ENCODE measurements at regions not wholly inside any gene's neighbourhood (a gene's known extent, or its start where the extent isn't known, plus 50 kb on each side); places are given as distances from the start of the nearest gene placed in this dataset.
"Not testable (repeated sequence)": the region's sequence is repeated elsewhere in the genome, so short reads cannot be mapped to it uniquely, and the experiment has no call there.

- CTCF ChIA-PET, result no interaction called here
- POLR2A ChIA-PET, result no interaction called here
- no peak for TF ChIP-seq CTCF (IDR thresholded peaks at IDR 0.05; ENCODE audit: insufficient read depth, low read depth, low read length)
These were observed 152.2 kb downstream of the C3orf38 start for GRCh38 chr3:88301996-88302393.

GRCh38 chr3:88303331-88303904, 153.7 kb downstream of the C3orf38 start:
- CTCF ChIA-PET; DNase-seq (ENCODE audit: low read depth); H3K36me3 ChIP-seq (ENCODE audit: control insufficient read depth, insufficient read depth, low read length); H3K4me3 ChIP-seq (ENCODE audit: low read depth, low read length); H3K27me3 ChIP-seq (ENCODE audit: control insufficient read depth, insufficient read depth, low read length); POLR2A ChIA-PET: not testable (repeated sequence)

More at GRCh38 chr3:88301996-88302393, 152.2 kb downstream of the C3orf38 start:
- no peaks in the 10 kb centered on the region for H3K27me3 ChIP-seq (ENCODE audit: control insufficient read depth, insufficient read depth, low read length)
- H3K36me3 ChIP-seq (ENCODE audit: control insufficient read depth, insufficient read depth, low read length), result no peaks in the 10 kb centered on the region
- H3K4me3 ChIP-seq (ENCODE audit: low read depth, low read length), result no peak overlapping the region
- DNase-seq (ENCODE audit: low read depth), result no peak

- Histone ChIP-seq H3K27me3 (ENCODE audit: control insufficient read depth, insufficient read depth, low read length) (no peaks in the 10 kb centered on the region), H3K4me3 (ENCODE audit: low read depth, low read length) (no peak overlapping the region), H3K36me3 (ENCODE audit: control insufficient read depth, insufficient read depth, low read length) (no peaks in the 10 kb centered on the region)
- POLR2A ChIA-PET, result no interaction called here
- no peak for TF ChIP-seq CTCF (IDR thresholded peaks at IDR 0.05; ENCODE audit: insufficient read depth, low read depth, low read length)
- DNase-seq (ENCODE audit: low read depth), result no peak
- CTCF ChIA-PET, result no interaction called here
These were observed 157.9 kb downstream of the C3orf38 start for GRCh38 chr3:88307666-88308065.

- TF ChIP-seq CTCF (IDR thresholded peaks at IDR 0.05; ENCODE audit: insufficient read depth, low read depth, low read length), result no peak
- ChIA-PET CTCF (interaction anchor here (0.9 kb wide), 1 partner anchor 17 kb away, joined by 3 read pairs; no protein-coding TSS in a partner anchor), POLR2A (no interaction called here)
- H3K27me3 ChIP-seq (ENCODE audit: control insufficient read depth, insufficient read depth, low read length), result no peaks in the 10 kb centered on the region
- H3K4me3 ChIP-seq (ENCODE audit: low read depth, low read length), result no peak overlapping the region
- no peaks in the 10 kb centered on the region for H3K36me3 ChIP-seq (ENCODE audit: control insufficient read depth, insufficient read depth, low read length)
- no peak for DNase-seq (ENCODE audit: low read depth)
These were observed 162.1 kb downstream of the C3orf38 start for GRCh38 chr3:88311826-88312225.

GRCh38 chr3:88312256-88312655, 162.5 kb downstream of the C3orf38 start:
- Histone ChIP-seq H3K36me3 (ENCODE audit: control insufficient read depth, insufficient read depth, low read length) (no peaks in the 10 kb centered on the region), H3K27me3 (ENCODE audit: control insufficient read depth, insufficient read depth, low read length) (no peaks in the 10 kb centered on the region), H3K4me3 (ENCODE audit: low read depth, low read length) (no peak overlapping the region)
- no peak for TF ChIP-seq CTCF (IDR thresholded peaks at IDR 0.05; ENCODE audit: insufficient read depth, low read depth, low read length)
- ChIA-PET CTCF (interaction anchor here (0.9 kb wide), 1 partner anchor 17 kb away, joined by 3 read pairs; no protein-coding TSS in a partner anchor), POLR2A (no interaction called here)
- DNase-seq (ENCODE audit: low read depth), result no peak

- CTCF ChIA-PET, result interaction anchor here (1.3 kb wide), 1 partner anchor 9 kb away, joined by 3 read pairs; no protein-coding TSS in a partner anchor
- TF ChIP-seq CTCF (IDR thresholded peaks at IDR 0.05; ENCODE audit: insufficient read depth, low read depth, low read length), result no peak
- Histone ChIP-seq H3K36me3 (ENCODE audit: control insufficient read depth, insufficient read depth, low read length) (no peaks in the 10 kb centered on the region), H3K27me3 (ENCODE audit: control insufficient read depth, insufficient read depth, low read length) (no peaks in the 10 kb centered on the region), H3K4me3 (ENCODE audit: low read depth, low read length) (no peak overlapping the region)
- POLR2A ChIA-PET, result no interaction called here
- DNase-seq (ENCODE audit: low read depth), result no peak
These were observed 168.3 kb downstream of the C3orf38 start for GRCh38 chr3:88318067-88318466.
